T-cell (primary cell): ENCODE measurements at regions not wholly inside any gene's neighbourhood (a gene's known extent, or its start where the extent isn't known, plus 50 kb on each side); places are given as distances from the start of the nearest gene placed in this dataset.

ENCODE experiments used
- ATAC-seq, 4 experiments: fragments of 200-7000 bp in 3 of 4; fragments of 150-1000 bp in 1 of 4; cut with Tn5 transposase; replicated peaks in 1 of 4; 1 replicate in 3 of 4; 2 replicates in 1 of 4; pipeline ENCODE4 v1.10.0; 2021; ENCODE audit warnings: moderate library complexity in 3 of 4, mild to moderate bottlenecking in 2 of 4, moderate number of reproducible peaks in 1 of 4
- CTCF ChIA-PET, 2 donors: fragments of 300-600 bp; sonication (Branson Sonifier 250); formaldehyde crosslinking; loops; one replicate each; lab custom pipeline; 2022; ENCODE audit warnings: antibody characterized with exemption in 2 of 2; lab: Charles Lee
- POLR2A ChIA-PET, 2 donors: fragments of 300-600 bp; sonication (Branson Sonifier 250); formaldehyde crosslinking; loops; one replicate each; lab custom pipeline; 2022; ENCODE audit warnings: antibody characterized with exemption in 2 of 2; lab: Charles Lee
- DNase-seq, 35 experiments: peaks; one replicate each; pipeline versions ENCODE4 v3.0.0 to v3.0.0-alpha.2; 2013 to 2023
- H3K27ac ChIP-seq: one replicate; pipeline ENCODE4 v1.5.1; 2013; ENCODE audit warnings: low read length
- H3K27me3 ChIP-seq, 2 experiments: replicated peaks in 1 of 2; 1 replicate in 1 of 2; 2 replicates in 1 of 2; pipeline versions ENCODE4 v1.6.1 to v1.7.0; 2013; ENCODE audit warnings: low read length in 1 of 2, mixed read lengths in 1 of 2; ENCODE audit not compliant: control insufficient read depth in 2 of 2, insufficient read depth in 2 of 2; ENCODE audit errors: extremely low read depth in 1 of 2
- H3K36me3 ChIP-seq, 2 donors: 1 replicate in 1 of 2; 2 replicates in 1 of 2; pipeline versions ENCODE4 v1.6.1 to v1.7.0; 2013; ENCODE audit warnings: low read length in 1 of 2; ENCODE audit not compliant: control insufficient read depth in 2 of 2, insufficient read depth in 1 of 2; ENCODE audit errors: extremely low read depth in 1 of 2
- H3K4me1 ChIP-seq, 2 experiments: 1 replicate in 1 of 2; 2 replicates in 1 of 2; pipeline versions ENCODE4 v1.6.1 to v1.7.0; 2013; ENCODE audit warnings: low read length in 2 of 2, mixed read lengths in 1 of 2; ENCODE audit not compliant: insufficient read depth in 2 of 2, control insufficient read depth in 1 of 2; ENCODE audit errors: extremely low read depth in 1 of 2
- H3K4me3 ChIP-seq, 2 donors: 1 replicate in 1 of 2; 2 replicates in 1 of 2; pipeline versions ENCODE4 v1.5.1 to v1.7.0; 2013; ENCODE audit warnings: mild to moderate bottlenecking in 2 of 2, low read length in 1 of 2, moderate library complexity in 1 of 2; ENCODE audit not compliant: control insufficient read depth in 1 of 2; ENCODE audit errors: extremely low read depth in 1 of 2
- H3K9me3 ChIP-seq: 2 replicates; pipeline ENCODE4 v1.7.0; 2013
- H3K27ac Mint-ChIP-seq, 2 donors: one replicate each; pipeline ENCODE4 v1.8.0; 2020 to 2021; ENCODE audit warnings: mild to moderate bottlenecking in 2 of 2, mixed read lengths in 2 of 2
- H3K27me3 Mint-ChIP-seq, 2 donors: one replicate each; pipeline ENCODE4 v1.8.0; 2021 to 2022; ENCODE audit warnings: mixed read lengths in 2 of 2
- H3K36me3 Mint-ChIP-seq: one replicate; pipeline ENCODE4 v1.8.0; 2021; ENCODE audit warnings: mixed read lengths
- H3K4me1 Mint-ChIP-seq, 3 donors: one replicate each; pipeline ENCODE4 v1.8.0; 2020 to 2022; ENCODE audit warnings: mixed read lengths in 3 of 3, mild to moderate bottlenecking in 1 of 3
- H3K4me3 Mint-ChIP-seq, 3 donors: one replicate each; pipeline ENCODE4 v1.8.0; 2020 to 2022; ENCODE audit warnings: mild to moderate bottlenecking in 3 of 3, mixed read lengths in 3 of 3, moderate library complexity in 3 of 3
- H3K9me3 Mint-ChIP-seq, 3 donors: one replicate each; pipeline ENCODE4 v1.8.0; 2020 to 2022; ENCODE audit warnings: mixed read lengths in 3 of 3
- WGBS: methylation state at CpG from one replicate; pipeline ENCODE4 v1.1.5; 2013; ENCODE audit warnings: missing lambda C conversion rate; ENCODE audit not compliant: insufficient coverage; 5-methylcytosine and 5-hydroxymethylcytosine counted together

- no peak overlapping the region for H3K27ac Mint-ChIP-seq
- H3K27me3 Mint-ChIP-seq, result no peaks in the 10 kb centered on the region
- no peak overlapping the region for H3K27ac ChIP-seq
- POLR2A ChIA-PET, result interaction anchor here in 1 of 2 donors (0.9 kb wide), 1 partner anchor 15 kb away, joined by 4 read pairs; no protein-coding TSS in a partner anchor
- no peak for ATAC-seq
- no peaks in the 10 kb centered on the region for H3K9me3 ChIP-seq
- H3K4me3 Mint-ChIP-seq, result no peak overlapping the region
- CTCF ChIA-PET, result interaction anchor here in 1 of 2 donors (0.5 to 1.4 kb wide), 3 partner anchors 42 to 122 kb away, joined by 3 to 8 read pairs (median 3); no protein-coding TSS in a partner anchor
- no peak for DNase-seq
- no peaks in the 10 kb centered on the region for H3K27me3 ChIP-seq
- peaks cover 9 to 24% (median 11%) of the 10 kb centered on the region in 3 donors for H3K4me1 Mint-ChIP-seq
- H3K36me3 Mint-ChIP-seq, result peaks cover 3% of the 10 kb centered on the region
- H3K9me3 Mint-ChIP-seq, result peaks cover 0 to 3% (median 3%) of the 10 kb centered on the region in 3 donors
- no peaks in the 10 kb centered on the region for H3K36me3 ChIP-seq
- peaks cover 0 to 2% of the 10 kb centered on the region in 2 experiments for H3K4me1 ChIP-seq
- no CpG with 5 or more reads among the region's 1 CpG for WGBS
- no peak overlapping the region for H3K4me3 ChIP-seq
These were observed 120.9 kb downstream of the OLIG3 start for GRCh38 chr6:137373296-137373695.

GRCh38 chr6:137372532-137372931 lies 121.7 kb downstream of the OLIG3 start:
- peaks cover 9 to 24% (median 11%) of the 10 kb centered on the region in 3 donors for H3K4me1 Mint-ChIP-seq
- ATAC-seq (no peak), DNase-seq (no peak)
- Histone ChIP-seq H3K36me3 (no peaks in the 10 kb centered on the region), H3K27ac (no peak overlapping the region), H3K4me3 (no peak overlapping the region), H3K4me1 (peaks cover 0 to 2% of the 10 kb centered on the region in 2 experiments), H3K27me3 (no peaks in the 10 kb centered on the region), H3K9me3 (no peaks in the 10 kb centered on the region)
- peaks cover 0 to 3% (median 3%) of the 10 kb centered on the region in 3 donors for H3K9me3 Mint-ChIP-seq
- POLR2A ChIA-PET, result interaction anchor here in 1 of 2 donors (0.9 kb wide), 1 partner anchor 15 kb away, joined by 4 read pairs; no protein-coding TSS in a partner anchor
- WGBS, result 100% methylated on average over 2 of the region's 2 CpGs
- H3K4me3 Mint-ChIP-seq, result no peak overlapping the region
- CTCF ChIA-PET, result interaction anchor here in 1 of 2 donors (0.5 to 0.6 kb wide), 2 partner anchors 45 to 123 kb away, joined by 3 to 8 read pairs; no protein-coding TSS in a partner anchor
- peaks cover 3% of the 10 kb centered on the region for H3K36me3 Mint-ChIP-seq
- H3K27me3 Mint-ChIP-seq, result no peaks in the 10 kb centered on the region
- no peak overlapping the region for H3K27ac Mint-ChIP-seq

GRCh38 chr6:137371634-137372016 lies 122.6 kb downstream of the OLIG3 start:
- H3K4me3 Mint-ChIP-seq, result no peak overlapping the region
- no peaks in the 10 kb centered on the region for H3K27me3 ChIP-seq
- ChIA-PET POLR2A (no interaction called here), CTCF (no interaction called here)
- 100% methylated on average over 1 of the region's 4 CpGs for WGBS
- H3K27ac ChIP-seq, result no peak overlapping the region
- no peaks in the 10 kb centered on the region for H3K9me3 ChIP-seq
- no peak for ATAC-seq
- peaks cover 9 to 24% (median 11%) of the 10 kb centered on the region in 3 donors for H3K4me1 Mint-ChIP-seq
- no peaks in the 10 kb centered on the region for H3K36me3 ChIP-seq
- no peak for DNase-seq
- peaks cover 0 to 2% of the 10 kb centered on the region in 2 experiments for H3K4me1 ChIP-seq
- peaks cover 3% of the 10 kb centered on the region for H3K36me3 Mint-ChIP-seq
- H3K27ac Mint-ChIP-seq, result no peak overlapping the region
- no peaks in the 10 kb centered on the region for H3K27me3 Mint-ChIP-seq
- no peak overlapping the region for H3K4me3 ChIP-seq
- H3K9me3 Mint-ChIP-seq, result peaks cover 0 to 3% (median 3%) of the 10 kb centered on the region in 3 donors

- no peaks in the 10 kb centered on the region for H3K36me3 Mint-ChIP-seq
- Histone ChIP-seq H3K36me3 (no peaks in the 10 kb centered on the region), H3K27me3 (no peaks in the 10 kb centered on the region), H3K4me1 (peaks cover 0 to 2% of the 10 kb centered on the region in 2 experiments), H3K4me3 (no peak overlapping the region), H3K27ac (no peak overlapping the region), H3K9me3 (no peaks in the 10 kb centered on the region)
- peaks cover 3 to 18% (median 6%) of the 10 kb centered on the region in 3 donors for H3K4me1 Mint-ChIP-seq
- ATAC-seq, result no peak
- CTCF ChIA-PET, result interaction anchor here in 1 of 2 donors (0.9 kb wide), 1 partner anchor 10 kb away, joined by 3 read pairs; no protein-coding TSS in a partner anchor
- no peak for DNase-seq
- no peak overlapping the region for H3K4me3 Mint-ChIP-seq
- H3K27ac Mint-ChIP-seq, result peak overlapping the region in 1 of 2 donors; percentile 16
- WGBS, result 100% methylated on average over 2 of the region's 2 CpGs
- POLR2A ChIA-PET, result no interaction called here
- no peaks in the 10 kb centered on the region for H3K27me3 Mint-ChIP-seq
- H3K9me3 Mint-ChIP-seq, result no peaks in the 10 kb centered on the region
These were observed 123.1 kb downstream of the OLIG3 start for GRCh38 chr6:137370871-137371633.

GRCh38 chr6:137369136-137369535 lies 125.1 kb downstream of the OLIG3 start:
- DNase-seq (no peak), ATAC-seq (no peak)
- no peak overlapping the region for H3K27ac ChIP-seq
- no peak overlapping the region for H3K4me3 ChIP-seq
- H3K9me3 ChIP-seq, result no peaks in the 10 kb centered on the region
- Mint-ChIP-seq H3K27ac (no peak overlapping the region), H3K9me3 (no peaks in the 10 kb centered on the region), H3K4me1 (peaks cover 2 to 14% (median 3%) of the 10 kb centered on the region in 3 donors), H3K4me3 (no peak overlapping the region), H3K27me3 (no peaks in the 10 kb centered on the region), H3K36me3 (no peaks in the 10 kb centered on the region)
- 80% methylated on average over 1 of the region's 1 CpG for WGBS
- ChIA-PET CTCF (interaction anchor here in 1 of 2 donors (1.0 kb wide), 1 partner anchor 27 kb away, joined by 3 read pairs; no protein-coding TSS in a partner anchor), POLR2A (interaction anchor here in 1 of 2 donors (0.5 kb wide), 1 partner anchor 192 kb away, joined by 3 read pairs; no protein-coding TSS in a partner anchor)
- no peaks in the 10 kb centered on the region for H3K27me3 ChIP-seq
- peaks cover 0 to 1% of the 10 kb centered on the region in 2 experiments for H3K4me1 ChIP-seq
- no peaks in the 10 kb centered on the region for H3K36me3 ChIP-seq

GRCh38 chr6:137365707-137366437 lies 128.3 kb downstream of the OLIG3 start:
- ChIA-PET POLR2A (no interaction called here), CTCF (no interaction called here)
- no peaks in the 10 kb centered on the region for H3K36me3 ChIP-seq
- no peaks in the 10 kb centered on the region for H3K27me3 ChIP-seq
- no peak for ATAC-seq
- H3K4me1 Mint-ChIP-seq, result peaks cover 22 to 39% (median 23%) of the 10 kb centered on the region in 3 donors
- H3K9me3 Mint-ChIP-seq, result no peaks in the 10 kb centered on the region
- WGBS, result 100% methylated on average over 7 of the region's 14 CpGs
- peaks cover 12 to 14% of the 10 kb centered on the region in 2 experiments for H3K4me1 ChIP-seq
- H3K27ac Mint-ChIP-seq, result no peak overlapping the region
- no peaks in the 10 kb centered on the region for H3K36me3 Mint-ChIP-seq
- no peaks in the 10 kb centered on the region for H3K27me3 Mint-ChIP-seq
- H3K27ac ChIP-seq, result no peak overlapping the region
- no peak overlapping the region for H3K4me3 Mint-ChIP-seq
- H3K4me3 ChIP-seq, result no peak overlapping the region
- DNase-seq, result no peak
- no peaks in the 10 kb centered on the region for H3K9me3 ChIP-seq
